PC-9 (cell line): ENCODE measurements at regions not wholly inside any gene's neighbourhood (a gene's known extent, or its start where the extent isn't known, plus 50 kb on each side); places are given as distances from the start of the nearest gene placed in this dataset.

Source experiments
- BruUV-seq: library from RNA; stranded (reverse); fragments of 400-500 nt; replicated peaks from 2 replicates; lab custom pipeline; 2021; lab: Mats Ljungman, UMichigan
- CTCF ChIA-PET: fragments of 300-600 bp; sonication (Branson Sonifier 250); formaldehyde crosslinking; loops from one replicate; lab custom pipeline; 2022; ENCODE audit warnings: antibody characterized with exemption; lab: Charles Lee
- POLR2A ChIA-PET: fragments of 300-600 bp; sonication (Branson Sonifier 250); formaldehyde crosslinking; loops from one replicate; lab custom pipeline; 2022; ENCODE audit warnings: antibody characterized with exemption; ENCODE audit not compliant: unreplicated experiment; lab: Charles Lee
- DNase-seq, 2 experiments: peaks; one replicate each; pipeline versions ENCODE4 v3.0.0 to v3.0.0-alpha.2; 2015 to 2022; ENCODE audit warnings: mixed read lengths in 1 of 2
- H2AFZ ChIP-seq: fragments of 200-600 bp; sonication (generic); 2 replicates; pipeline ENCODE4 v1.8.1; 2017; ENCODE audit warnings: antibody characterized with exemption
- H3F3A ChIP-seq: fragments of 200-600 bp; sonication (generic); 2 replicates; pipeline ENCODE4 v1.8.1; 2017; ENCODE audit warnings: antibody characterized with exemption, mild to moderate bottlenecking, low read depth; ENCODE audit not compliant: insufficient read depth
- H3K27ac ChIP-seq: fragments of 200-600 bp; sonication (generic); 2 replicates; pipeline ENCODE4 v1.6.1; 2016; ENCODE audit warnings: mixed run types
- H3K27me3 ChIP-seq: fragments of 200-600 bp; sonication (generic); 2 replicates; pipeline ENCODE4 v1.6.1; 2016; ENCODE audit warnings: low read depth, mixed run types; ENCODE audit not compliant: insufficient read depth
- H3K36me3 ChIP-seq: fragments of 200-600 bp; sonication (generic); 2 replicates; pipeline ENCODE4 v1.6.1; 2016; ENCODE audit warnings: low read depth, mixed run types
- H3K4me1 ChIP-seq: fragments of 200-600 bp; sonication (generic); replicated peaks from 2 replicates; pipeline ENCODE4 v1.6.1; 2016; ENCODE audit warnings: mixed run types; ENCODE audit not compliant: insufficient read depth
- H3K4me2 ChIP-seq: fragments of 200-600 bp; sonication (generic); 2 replicates; pipeline ENCODE4 v1.6.1; 2017; ENCODE audit warnings: mixed run types
- H3K4me3 ChIP-seq: fragments of 200-600 bp; sonication (generic); 2 replicates; pipeline ENCODE4 v1.6.1; 2016; ENCODE audit warnings: mixed run types
- H3K79me2 ChIP-seq: fragments of 200-600 bp; sonication (generic); 2 replicates; pipeline ENCODE4 v1.6.1; 2017; ENCODE audit warnings: low read depth, mixed run types
- H3K9me2 ChIP-seq: fragments of 200-600 bp; sonication (generic); 2 replicates; pipeline ENCODE4 v1.8.1; 2017; ENCODE audit warnings: mild to moderate bottlenecking; ENCODE audit not compliant: insufficient read depth
- H3K9me3 ChIP-seq: fragments of 200-600 bp; sonication (generic); 2 replicates; pipeline ENCODE4 v1.8.1; 2016; ENCODE audit warnings: low read depth; ENCODE audit not compliant: insufficient read depth
- H4K20me1 ChIP-seq: fragments of 200-600 bp; sonication (generic); 2 replicates; pipeline ENCODE4 v1.8.1; 2017; ENCODE audit not compliant: insufficient read depth
- EZH2 ChIP-seq: fragments of 200-600 bp; sonication (generic); IDR thresholded peaks from 2 replicates; pipeline ENCODE4 v1.8.0; 2017; ENCODE audit warnings: antibody characterized with exemption, low read depth
- intact Hi-C: fragments of 100-400 bp; cut with micrococcal nuclease; formaldehyde crosslinking; loops from one replicate; pipeline ENCODE4 v1.10.0; 2022; ENCODE audit not compliant: unreplicated experiment

- H2AFZ ChIP-seq: no peak overlapping the region
- H3K27ac ChIP-seq: no peak overlapping the region
- H3K4me2 ChIP-seq: no peak overlapping the region
- peaks cover 87% of the 10 kb centered on the region for H3K27me3 ChIP-seq
- no peaks in the 10 kb centered on the region for H3K9me2 ChIP-seq
- no peaks in the 10 kb centered on the region for H3K4me1 ChIP-seq
- BruUV-seq: no TSS peak
- intact Hi-C loops: no loop called here
- no peak for TF ChIP-seq EZH2
- no peaks in the 10 kb centered on the region for H3K79me2 ChIP-seq
- H3F3A ChIP-seq: no peaks in the 10 kb centered on the region
- DNase-seq: no peak
- no peak overlapping the region for H3K4me3 ChIP-seq
- POLR2A ChIA-PET: no interaction called here
- CTCF ChIA-PET: no interaction called here
- H4K20me1 ChIP-seq: no peaks in the 10 kb centered on the region
- no peaks in the 10 kb centered on the region for H3K36me3 ChIP-seq
- no peaks in the 10 kb centered on the region for H3K9me3 ChIP-seq
Measured at GRCh38 chr6:168390749-168391420, 50.1 kb upstream of the SMOC2 start.
